ENCODE measurements at regions not wholly inside any gene's neighbourhood (a gene's known extent, or its start where the extent isn't known, plus 50 kb on each side); places are given as distances from the start of the nearest gene placed in this dataset.
"Not testable (repeated sequence)": the region's sequence is repeated elsewhere in the genome, so short reads cannot be mapped to it uniquely, and the experiment has no call there.

DNA sequence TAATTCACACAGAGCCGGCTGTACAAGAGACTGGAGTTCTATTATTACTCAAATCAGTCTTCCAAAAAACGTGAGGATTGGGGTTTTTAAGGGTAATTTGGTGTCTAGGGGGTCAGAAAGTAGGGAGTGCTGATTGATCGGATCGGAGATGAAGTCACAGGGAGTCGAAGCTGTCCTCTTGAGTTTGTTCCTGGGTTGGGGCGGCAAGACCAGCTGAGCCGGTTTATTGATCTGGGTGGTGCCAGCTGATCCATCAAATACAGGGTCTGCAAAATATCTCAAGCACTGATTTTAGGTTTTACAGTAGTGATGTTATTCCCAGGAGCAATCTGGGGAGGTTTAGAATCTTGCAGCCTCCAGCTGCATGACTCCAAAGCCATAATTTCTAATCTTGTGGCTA, 262.7 kb downstream of the KCNRG start:
- no peak for DNase-seq

- DNase-seq: no peak
Measured at GRCh38 chr13:50280441-50280937, 265.2 kb downstream of the KCNRG start.

GRCh38 chr13:50282016-50282415, 266.8 kb downstream of the KCNRG start:
- no peak for DNase-seq

GRCh38 chr13:50283017-50283416, 267.8 kb downstream of the KCNRG start:
- DNase-seq: no peak

DNA sequence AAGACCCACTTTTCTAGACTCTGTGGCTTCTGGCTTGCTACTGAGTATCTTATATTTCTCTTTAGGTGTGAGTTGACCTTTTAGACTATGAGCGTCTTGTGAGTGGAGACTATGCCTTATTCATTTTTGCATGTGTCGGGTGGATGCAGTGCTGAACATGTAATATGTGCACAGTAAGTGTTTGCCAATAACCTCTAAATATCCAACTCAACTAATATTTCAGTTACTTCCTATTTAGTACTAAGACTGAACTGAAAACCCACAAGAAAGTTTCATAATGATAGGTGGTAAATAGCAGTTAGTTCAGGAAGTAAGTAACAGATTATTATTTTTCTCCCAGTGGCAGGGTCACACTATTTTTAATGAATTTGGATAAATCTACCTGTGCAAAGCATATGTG, 269.3 kb downstream of the KCNRG start:
- no peak for DNase-seq

DNA sequence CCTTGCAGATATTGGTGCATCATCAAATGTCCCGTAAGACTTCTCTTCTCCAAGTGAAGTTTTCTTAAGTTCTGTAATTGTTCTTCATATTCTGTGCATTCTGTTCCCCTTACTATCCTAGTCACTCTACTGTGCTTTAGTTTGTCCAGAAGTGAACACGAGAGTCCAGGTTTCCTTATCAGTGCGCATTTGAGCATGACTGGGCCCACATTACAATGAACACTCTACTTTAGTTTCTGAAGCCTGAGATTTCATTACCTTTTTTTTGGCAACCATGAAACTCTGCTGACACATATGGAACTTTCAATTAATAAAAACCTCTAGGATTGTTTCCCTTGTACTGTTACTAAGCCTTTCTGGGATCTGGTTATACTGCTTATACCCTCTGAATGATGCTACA, 270.0 kb downstream of the KCNRG start:
- no peak for DNase-seq

GRCh38 chr13:50286324-50286723, 271.1 kb downstream of the KCNRG start:
- DNase-seq: no peak

GRCh38 chr13:50290186-50290585, 274.9 kb downstream of the KCNRG start:
- no peak for DNase-seq

GRCh38 chr13:50291611-50292010, 276.4 kb downstream of the KCNRG start:
- no peak for DNase-seq

DNA sequence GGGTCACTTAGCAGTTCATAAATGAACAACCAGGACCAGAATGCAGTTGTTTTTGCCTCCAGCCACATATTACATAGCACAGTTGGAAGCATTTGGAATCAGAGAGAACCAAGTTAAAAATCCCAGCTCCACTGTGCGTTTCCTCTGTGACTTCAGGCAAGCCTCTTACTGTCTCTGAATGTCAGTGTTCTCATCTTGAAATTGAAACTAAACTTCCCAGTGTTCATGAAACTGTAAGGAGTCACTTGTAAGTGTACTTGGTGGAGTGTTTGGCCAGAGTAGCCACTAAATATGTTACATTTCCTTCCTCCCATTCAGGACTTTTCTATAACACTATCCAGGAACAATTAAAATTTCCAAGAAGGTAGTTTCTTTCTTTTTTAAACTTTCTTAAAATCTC, 276.8 kb downstream of the KCNRG start:
- DNase-seq: no peak

DNA sequence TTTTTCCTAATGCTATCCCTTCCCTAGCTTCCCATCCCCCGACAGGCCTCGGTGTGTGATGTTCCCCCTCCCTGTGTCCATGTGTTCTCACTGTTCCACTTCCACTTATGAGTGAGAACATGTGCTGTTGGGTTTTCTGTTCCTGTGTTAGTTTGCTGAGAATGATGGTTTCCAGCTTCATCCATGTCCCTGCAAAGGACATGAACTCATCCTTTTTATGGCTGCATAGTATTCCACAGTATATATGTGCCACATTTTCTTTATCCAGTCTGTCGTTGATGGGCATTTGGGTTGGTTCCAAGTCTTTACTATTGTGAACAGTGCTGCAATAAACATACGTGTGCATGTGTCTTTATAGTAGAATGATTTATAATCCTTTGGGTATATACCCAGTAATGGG, 279.2 kb downstream of the KCNRG start:
- DNase-seq: not testable (repeated sequence)

DNA sequence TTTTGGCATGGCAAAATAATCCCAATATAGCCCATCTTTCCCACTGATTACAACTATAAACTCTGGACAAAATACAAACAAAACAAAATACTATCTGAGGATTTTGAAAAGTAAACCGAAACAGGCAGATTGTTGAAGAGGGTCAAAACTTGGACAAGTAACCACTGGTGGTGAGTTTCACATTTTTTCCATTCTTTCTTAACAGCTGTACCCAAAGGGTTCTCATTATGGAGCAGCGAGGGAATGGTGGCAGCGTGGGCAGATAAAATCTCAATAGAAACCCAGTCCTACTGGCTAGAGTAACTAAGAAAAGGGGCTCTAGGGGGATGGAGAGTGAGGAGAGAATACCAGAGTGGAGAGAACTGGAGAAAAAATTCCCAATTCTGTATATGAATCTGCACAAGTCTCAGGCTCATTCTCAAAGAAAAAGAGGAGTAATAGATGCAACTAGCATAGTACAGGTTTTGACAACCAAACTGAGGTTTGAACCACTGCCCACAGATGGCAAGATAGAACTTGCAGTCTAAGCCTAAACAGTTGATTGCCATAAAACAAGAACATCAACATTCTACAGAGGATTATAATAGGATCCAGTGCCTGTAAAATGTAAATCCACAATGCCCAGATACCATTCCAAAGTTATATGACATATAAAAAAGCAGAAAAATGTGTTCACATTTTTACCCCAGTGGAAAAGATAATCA, 284.5 kb downstream of the KCNRG start:
- no peak for DNase-seq

GRCh38 chr13:50303963-50304721, 288.9 kb downstream of the KCNRG start:
- DNase-seq: no peak

GRCh38 chr13:50306156-50306555, 290.9 kb downstream of the KCNRG start:
- DNase-seq: no peak

- DNase-seq: no peak
Measured at GRCh38 chr13:50309318-50309717, 294.1 kb downstream of the KCNRG start.

DNA sequence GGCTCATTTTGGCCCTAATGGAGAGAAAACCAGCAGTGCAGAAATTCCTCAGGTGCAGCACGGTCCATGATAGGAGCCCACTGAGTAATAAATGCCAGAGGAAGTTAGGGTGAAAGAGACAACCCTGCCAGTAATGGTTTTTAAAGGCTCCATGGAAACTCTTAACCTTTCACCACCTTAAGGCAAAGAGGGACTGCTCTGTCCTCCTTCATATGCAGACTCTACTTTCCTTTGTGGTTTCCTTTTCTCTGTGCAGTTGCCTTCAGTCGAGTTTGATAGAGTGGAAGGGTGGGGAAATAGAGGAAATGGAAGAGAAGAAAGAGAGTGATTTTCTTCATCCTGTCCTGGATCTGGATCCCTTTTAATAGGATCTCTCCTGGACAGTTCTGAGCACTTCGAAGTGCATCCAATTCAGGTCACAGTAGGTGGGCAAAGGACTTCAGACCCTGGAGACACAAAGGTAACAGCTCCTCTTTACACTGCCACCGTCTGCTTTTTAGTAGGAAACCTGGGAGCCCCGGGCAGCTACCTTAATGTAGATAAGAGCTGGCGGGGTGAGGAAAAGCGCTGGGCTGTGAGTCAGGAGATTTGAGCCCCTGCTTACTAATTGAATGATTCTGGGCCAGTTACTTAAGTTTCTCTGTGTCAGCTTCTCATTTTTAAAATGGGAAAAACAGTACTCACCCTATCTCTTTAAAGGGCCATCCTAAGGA, 294.8 kb downstream of the KCNRG start:
- DNase-seq: no peak

- DNase-seq: no peak
Measured at GRCh38 chr13:50310734-50311133, 295.5 kb downstream of the KCNRG start.

DNA sequence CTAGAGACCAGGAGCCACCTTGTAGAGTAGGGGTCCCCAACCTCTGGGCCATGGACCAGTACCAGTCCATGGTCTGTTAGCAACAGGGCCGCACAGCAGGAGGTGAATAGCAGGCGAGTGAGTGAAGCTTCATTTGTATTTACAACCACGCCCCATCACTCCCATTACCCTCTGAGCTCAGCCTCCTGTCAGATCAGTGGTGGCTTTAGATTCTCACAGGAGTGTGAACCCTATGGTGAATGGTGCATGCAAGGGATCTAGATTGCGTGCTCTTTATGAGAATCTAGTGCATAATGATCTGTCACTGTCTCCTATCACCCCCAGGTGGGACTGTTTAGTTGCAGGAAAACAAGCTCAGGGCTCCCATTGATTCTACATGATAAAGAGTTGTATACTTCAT, 303.6 kb downstream of the KCNRG start:
- no peak for DNase-seq

- no peak for DNase-seq
Measured at GRCh38 chr13:50319635-50320255, 304.5 kb downstream of the KCNRG start.

GRCh38 chr13:50320271-50320862, 305.1 kb downstream of the KCNRG start:
- no peak for DNase-seq

GRCh38 chr13:50322006-50322405, 306.8 kb downstream of the KCNRG start:
- no peak for DNase-seq

DNA sequence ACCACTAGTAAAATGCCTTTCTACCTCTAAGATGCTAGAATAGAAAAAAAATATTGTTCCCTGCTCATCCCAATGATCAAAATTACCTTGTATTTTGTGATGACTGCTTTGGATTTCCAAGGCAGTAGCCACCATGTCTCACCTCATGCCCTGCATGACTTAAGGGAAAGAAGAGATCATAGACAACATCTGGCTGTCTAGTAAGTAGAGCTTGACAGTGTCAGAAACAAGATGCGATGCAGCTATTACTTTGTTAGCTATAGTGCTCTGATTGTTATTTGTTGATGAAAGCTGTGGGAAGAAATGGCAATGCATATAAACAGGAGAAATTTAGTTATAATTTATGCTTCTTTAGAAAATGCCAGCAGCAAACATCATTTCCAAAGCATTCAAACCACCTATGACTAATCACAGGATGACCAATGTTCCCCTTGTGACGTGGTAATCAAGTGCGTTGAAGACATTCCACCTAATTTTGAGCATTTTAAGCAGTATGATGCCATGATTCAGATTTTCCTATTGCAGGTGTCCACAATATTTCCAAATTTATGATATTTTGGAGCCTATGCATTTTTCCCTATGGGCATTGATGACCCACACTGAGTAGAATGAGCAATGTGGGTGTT, 308.3 kb downstream of the KCNRG start:
- no peak for DNase-seq
